NCI-H1092 (cell line): ENCODE measurements at regions not wholly inside any gene's neighbourhood (a gene's known extent, or its start where the extent isn't known, plus 50 kb on each side); places are given as distances from the start of the nearest gene placed in this dataset.

ENCODE experiments used
- DNase-seq: peaks from one replicate; lab custom pipeline; 2025; lab: John Stamatoyannopoulos, UW

DNA sequence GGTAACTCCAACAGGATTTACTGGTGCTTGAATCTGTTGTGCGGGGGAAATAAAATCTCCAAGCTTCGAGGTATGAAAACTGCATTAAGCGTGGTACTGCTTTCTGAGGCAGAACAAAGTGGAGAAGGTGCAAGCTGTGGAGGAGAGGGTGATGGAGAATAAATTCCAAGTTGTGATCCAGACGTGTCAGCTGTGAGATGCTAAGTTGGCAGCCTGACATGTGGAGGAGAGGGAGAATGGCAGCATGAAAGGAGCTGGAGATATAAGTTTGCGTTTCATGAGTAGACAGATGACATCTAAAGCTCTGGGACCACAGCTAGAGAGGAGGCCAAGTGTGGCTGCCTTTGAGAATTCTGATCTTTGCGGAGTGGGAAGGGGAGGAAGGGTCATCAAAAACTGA is 411.8 kb downstream of the FBXO15 start:
- no peak for DNase-seq

DNA sequence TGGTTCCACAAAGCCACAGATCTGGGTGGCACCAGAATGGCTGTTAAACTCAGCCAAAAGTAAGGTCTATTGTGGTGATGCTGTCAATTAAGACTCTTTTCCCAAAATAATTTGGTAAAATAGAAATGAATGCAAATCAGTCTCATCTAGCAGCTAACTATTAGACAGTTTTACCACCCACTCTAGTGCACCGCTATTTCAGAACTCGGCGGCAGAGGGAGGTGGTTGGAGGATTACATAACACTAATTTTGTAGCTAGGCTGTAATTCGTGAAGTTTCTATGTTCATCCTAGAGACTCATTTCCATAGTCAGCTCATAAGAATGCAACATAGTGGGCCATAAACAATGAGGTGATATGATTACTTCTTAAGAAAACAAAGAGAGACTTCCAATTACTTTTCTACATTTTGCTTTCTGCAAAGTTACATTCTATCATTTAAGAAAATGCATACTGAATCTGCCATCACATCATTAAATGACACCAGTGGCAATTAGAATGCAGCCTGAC is 413.8 kb downstream of the FBXO15 start:
- no peak for DNase-seq

DNA sequence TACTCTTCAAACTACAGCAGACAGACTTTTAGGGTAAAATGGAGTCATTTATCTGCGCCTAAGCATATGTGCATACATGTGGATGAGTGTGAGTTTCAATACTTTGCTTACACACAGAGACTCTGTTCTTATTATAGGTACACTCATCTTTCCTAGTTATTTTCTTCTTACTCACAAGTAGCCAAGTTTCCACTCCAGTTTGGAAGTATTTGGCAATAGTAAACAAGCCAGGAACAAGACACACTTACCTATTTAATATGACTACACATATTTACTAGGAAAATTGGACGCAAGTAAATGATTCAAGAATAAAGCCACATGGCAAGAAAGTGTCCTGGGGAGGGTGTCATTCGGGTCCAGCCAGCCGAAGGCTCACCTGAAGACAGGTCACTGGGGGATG is 414.3 kb downstream of the FBXO15 start:
- DNase-seq = no peak

DNA sequence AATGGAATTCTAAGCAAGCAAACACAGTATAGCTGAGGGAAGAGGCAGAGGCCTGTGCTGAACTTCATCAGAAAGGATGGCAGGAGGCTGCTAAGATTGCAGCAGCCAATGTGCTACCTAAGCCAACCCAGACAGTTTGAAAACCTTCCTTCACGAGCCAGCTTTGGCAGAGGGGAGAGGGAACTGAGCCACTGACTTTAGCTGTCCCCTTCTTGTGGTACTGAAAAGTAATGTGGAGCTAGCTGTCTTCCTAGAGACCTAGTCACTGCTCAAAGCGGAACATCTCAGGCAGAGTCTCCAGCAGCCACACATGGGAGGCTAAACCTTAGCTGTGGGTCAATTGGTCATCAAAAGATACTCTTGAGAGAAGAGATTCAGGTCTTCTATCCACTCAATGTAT is 419.0 kb downstream of the FBXO15 start:
- no peak for DNase-seq

DNA sequence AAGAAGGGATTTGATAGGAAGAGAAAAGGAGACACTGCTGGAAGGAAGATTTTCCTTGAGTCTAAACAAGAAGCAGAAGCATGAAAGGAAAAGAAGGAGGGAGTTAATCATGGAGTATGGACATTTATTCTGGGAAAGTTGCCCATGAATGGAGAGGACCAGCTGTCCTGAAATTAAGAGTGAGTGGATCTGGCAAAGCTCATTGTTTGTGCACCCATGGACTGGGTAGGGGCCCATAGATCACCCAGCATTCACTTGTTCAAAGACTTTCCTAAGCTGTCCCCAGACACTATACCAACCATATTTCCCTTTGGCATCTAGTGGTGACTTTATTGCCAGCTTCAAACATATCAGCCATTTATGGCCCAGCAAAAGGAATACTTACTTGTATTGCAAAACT is 422.7 kb downstream of the FBXO15 start:
- peak; percentile 50 for DNase-seq

DNA sequence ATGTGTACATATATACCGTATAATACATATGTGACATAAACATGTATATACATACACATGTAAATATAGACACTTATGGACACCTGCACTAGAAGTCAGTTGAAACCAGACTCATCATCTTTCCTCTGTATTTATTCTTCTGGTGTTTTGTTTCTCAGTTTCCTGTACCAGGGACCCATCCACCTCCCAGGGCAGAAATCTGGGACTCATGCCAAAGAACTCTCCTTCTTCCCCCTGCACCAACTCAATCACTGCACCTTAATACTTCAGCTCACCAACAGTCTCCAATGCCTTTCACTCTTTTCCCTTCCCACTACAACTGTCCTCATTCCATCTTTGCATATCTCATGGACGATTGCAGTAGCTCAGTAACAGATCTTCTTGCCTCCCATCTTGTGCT is 428.0 kb downstream of the FBXO15 start:
- no peak for DNase-seq

DNA sequence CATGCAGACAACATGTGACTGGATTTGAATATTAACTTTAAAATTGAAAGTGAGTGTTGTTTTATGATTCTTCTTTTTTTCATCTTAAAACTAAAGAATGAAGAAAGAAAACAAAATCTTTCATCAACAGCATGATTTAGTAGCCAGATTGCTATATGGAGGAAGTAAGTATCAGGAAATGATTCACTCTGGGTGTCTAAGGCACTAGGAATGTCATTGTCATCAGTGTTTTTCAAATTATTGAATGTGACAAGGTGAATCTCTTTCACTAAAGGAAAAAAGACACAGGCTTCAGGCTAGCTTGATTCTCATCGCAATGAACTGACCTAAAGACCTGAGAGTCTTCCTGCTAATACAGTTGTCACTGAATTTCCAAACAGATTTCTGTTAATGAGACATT is 430.1 kb downstream of the FBXO15 start:
- DNase-seq = no peak

DNA sequence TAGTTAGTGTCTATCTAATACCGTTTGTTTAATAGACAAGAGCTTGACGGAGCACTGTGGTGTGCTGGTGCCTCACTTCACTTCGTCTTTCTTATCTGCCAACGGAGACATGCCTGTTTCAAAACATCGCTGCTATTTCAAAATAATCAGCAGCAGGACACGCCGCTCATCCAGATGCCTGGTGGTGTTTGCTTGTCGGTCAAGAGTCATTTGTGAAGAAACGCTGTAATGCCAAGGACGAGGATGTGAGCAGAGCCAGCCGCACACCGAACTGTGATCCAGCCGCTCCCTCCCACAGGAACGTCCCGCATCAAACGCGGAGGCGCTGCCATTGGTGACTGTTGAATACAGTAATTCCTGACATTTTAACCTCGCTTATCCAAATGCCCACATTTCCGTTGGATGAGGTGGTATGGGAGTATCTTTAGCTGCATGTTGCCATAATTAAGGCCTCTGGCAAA is 432.4 kb downstream of the FBXO15 start:
- DNase-seq = no peak

DNA sequence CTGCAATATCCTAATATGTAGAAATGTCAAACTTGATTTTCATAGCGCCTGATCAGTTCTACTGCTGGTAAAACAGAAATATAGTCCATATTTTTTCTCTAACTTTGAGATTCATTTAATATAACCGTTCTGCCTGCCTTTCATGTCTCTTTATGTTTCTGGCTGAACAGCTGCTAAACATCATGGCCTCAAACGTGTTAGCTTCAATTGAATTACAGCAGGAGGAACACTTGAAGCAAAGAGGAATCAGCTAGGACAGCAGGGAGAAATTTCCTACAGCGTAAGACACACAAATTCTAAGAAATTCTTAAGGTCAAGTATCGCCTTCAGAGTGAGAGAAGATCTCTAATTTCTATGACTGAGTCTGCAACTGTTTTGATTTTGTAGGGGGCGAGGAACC is 433.2 kb downstream of the FBXO15 start:
- DNase-seq = no peak

DNA sequence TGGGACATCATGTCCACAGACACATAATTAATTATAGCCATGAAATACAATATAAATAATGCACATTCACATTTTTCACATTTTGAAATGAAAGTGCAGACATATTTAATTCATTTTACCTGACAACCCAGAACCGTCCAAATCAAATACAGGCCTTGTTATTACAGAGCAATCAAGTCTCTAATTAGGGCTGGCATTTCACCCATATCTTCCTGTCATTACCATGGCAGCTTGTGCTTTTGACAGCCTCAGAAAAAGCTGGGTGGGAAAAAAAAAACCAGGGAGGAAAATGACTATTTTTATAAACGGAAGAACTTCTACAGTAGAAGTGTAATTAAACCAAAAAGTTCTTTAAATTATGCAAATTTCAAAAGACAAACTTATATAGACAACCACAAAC is 436.4 kb downstream of the FBXO15 start:
- DNase-seq = no peak

DNA sequence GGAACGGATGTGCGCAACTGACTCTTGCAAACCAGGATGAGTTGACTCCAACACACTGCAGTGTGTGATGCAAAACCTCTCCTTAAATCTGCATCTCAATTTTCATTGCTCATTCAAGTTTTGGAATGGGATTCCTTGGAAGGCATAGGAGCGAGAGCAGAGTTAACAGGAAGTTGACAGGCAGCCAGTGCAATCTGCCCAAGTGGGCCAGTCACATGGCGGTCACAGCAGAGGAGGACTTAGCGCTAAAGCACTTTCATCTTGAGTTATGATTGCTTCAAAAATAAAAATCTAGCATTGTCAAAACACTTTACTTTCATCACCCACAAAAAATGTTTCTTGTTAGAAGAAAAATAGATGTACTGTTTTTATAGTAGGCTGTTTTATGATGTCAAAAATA is 439.0 kb downstream of the FBXO15 start:
- no peak for DNase-seq

DNA sequence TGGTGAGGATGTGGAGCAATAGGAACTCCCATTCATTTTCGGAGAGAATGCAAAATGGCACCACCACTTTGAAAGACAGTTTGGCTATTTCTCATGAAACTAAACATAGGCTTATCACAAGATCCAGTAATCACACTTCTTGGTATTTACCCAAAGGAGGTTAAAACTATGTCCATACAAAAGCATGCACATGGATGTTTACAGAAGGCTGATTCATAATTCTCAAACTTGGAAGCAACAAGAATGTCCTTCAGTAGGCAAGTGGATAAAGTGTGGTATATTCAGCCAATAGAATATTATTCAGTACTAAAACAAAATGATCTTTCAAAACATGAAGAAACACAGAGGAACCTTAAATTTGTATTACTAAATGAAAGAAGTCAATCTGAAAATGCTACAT is 440.6 kb downstream of the FBXO15 start:
- no peak for DNase-seq

DNA sequence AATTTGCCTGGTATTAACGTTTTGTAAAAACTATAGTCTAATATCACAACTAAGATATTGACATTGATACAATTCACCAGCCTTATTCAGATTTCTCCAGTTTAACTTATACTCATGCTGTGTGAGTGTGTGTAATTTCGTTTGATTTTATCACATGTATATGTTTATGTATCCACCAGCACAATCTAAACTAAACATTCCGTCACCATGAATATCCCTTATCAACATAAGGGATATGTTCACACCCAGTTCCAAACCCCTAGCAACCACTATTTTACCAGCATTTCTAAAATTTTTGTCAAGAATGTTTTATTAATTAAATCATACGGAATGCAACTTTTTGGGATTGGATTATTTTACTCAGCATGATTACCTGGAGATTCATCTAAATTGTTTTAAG is 450.3 kb downstream of the FBXO15 start:
- DNase-seq = no peak

DNA sequence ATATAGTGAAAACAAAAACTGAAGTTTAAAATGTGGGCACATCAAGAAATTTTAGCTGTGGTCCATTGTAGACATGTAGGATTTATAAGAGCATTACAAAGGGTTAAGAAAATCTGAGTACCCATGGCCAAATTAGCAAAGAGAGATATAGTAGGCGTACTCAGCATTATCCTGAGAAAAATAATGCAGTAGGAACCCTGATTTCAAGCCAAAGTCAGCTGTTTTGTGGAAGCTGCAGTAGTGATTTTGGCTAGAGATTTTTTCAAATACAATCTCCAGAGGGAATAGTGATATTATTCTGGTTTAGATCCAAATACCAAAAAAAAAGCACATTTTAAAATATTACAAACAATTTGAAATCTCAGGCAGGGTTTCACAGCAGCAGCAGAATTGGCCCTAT is 450.9 kb downstream of the FBXO15 start:
- no peak for DNase-seq

DNA sequence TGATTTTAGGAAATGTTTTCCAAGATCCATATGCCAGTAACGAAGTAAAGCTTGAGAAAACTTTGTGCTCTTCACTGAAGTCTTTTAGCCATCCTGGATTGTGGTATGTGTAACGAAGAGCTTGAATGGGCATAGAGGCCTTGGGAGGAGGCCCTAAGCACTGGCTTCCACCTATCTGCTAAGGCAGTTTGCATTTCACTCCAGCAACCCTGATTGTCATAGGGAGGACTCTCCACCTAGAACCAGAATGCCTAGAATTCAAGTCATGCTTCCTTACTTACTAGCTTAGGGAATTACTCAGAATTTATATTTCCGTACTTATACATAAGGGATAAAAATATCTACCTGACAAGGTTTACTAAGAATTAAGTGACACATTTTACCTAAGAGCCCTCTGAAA is 451.5 kb downstream of the FBXO15 start:
- DNase-seq = no peak

DNA sequence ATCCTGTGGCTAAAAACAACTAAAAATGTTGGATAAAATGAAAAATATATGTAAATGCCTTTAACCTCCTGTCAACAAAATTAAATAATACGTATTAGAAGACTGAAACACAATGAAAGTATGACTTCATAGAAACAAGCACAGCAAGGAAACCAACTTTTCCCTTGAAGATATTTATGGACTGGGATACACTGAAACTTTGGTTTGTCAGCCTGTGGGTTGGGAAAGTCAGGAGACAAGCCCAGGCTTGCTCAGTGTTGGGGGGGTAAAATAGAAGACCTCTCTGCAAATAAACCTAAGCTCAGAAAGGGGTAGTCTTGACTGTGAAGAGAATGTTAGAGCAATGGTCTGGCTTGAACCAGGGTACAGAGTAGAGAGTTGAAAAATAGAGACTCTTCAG is 454.5 kb downstream of the FBXO15 start:
- DNase-seq = no peak

DNA sequence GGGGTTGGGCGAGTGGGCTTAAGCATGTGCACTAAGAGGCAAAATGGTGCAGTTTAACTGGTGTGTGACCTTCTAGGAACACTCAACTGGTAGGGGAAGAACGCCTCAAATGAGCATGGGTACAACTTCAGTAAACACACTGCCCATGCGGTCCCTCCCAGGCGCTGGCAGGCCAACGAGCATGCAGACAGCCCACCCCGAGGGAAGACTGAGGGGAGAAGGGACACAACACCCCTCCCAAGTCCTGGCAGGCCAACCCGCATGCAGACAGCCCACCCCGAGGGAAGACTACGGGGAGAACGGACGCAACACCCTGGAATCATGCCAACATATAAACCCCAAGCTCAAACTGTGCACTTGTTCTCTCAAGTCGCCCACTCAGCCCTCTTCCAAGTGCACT is 456.0 kb downstream of the FBXO15 start:
- DNase-seq = no peak

DNA sequence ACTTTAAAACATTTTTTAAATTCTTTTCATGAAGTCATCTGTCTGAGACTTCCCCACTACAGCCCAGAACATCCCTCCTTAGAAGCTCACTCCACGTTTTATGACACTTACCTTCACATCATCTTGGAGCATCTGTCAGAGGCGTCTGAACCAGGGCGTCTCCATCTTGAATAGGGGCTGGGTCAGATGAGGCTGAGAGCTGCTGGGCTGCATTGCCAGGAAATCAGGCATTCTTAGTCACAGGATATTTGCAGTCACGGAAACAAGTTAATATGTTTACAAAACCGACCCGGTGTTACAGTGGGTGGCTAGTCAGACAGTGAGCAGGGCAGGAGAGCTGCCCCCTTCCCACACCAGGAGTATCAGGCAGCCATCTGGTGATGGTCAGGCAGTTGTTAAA is 456.5 kb downstream of the FBXO15 start:
- no peak for DNase-seq

DNA sequence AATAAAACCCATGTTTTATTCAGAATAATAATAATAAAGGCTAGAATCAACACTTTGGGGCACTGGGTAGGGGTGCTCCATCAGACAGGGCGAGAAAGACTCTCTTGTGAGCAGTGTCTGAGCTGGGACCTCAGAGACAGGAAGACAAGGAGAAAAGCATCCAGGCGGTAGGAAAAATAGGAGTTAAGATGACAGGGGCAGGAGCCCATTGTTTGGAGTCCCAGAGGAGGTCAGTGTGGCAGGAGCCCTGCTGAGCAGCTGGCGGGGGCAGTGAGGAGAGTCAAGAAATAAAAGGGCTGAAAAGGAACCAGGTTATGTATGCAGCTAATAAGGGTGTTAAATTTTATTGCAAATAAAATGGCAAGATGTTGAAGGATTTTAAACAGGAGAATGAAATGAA is 457.4 kb downstream of the FBXO15 start:
- no peak for DNase-seq

DNA sequence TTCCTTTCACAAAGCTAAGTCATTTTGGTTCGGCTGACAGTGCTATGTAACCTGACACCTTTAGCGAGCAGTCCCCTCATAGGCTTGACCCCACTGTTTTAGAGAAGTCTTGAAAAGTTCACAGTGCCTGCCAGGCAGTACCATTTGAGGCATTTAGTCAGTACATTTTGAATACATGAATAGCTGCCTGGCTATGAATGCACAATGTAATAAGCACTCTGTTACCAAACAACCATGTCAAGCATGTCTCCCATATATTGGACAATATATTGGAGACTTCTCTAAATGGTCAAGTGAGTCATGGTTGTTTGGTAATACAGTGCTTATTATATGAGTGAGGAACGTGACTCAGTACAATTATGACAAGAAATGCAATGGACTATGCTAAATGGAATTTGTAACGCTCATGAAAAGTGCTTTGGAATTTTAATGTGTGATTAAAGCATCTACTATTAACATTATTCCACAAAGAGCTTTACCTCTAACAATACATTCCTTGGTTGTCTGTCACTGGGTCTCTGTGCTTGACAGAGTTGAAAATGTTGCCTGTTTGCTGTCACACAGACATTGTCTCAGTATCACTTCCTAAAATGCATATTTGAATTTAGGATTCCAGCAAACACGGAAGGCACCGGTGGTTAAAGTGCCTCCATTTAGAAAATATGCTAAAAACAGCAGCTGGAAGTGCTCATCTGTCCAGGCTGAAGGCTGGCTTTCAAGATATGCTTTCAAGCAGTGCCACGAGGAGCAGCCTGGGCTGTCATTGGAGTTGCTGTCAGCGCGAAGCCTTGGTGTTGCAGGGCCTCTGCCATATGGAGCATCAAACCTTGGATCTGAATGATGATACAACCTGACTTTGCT is 458.6 kb downstream of the FBXO15 start:
- DNase-seq = no peak

DNA sequence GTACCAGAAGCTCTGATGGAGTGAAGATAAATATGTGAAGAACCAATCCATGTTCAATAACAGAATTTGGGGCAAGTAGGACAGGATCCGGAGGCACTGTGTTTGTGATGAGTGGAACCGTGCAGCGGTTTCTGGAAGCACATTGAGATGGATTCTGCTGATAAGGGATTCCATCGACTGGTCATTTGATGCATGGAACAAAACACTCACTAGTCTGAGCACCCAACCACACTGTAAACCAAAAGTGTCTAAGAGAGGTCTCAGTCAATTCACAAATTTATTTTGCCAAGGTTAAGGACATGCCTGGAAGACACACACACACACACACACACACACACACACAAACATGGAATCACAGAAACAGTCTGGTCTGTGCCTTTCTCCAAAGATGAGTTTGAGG is 459.5 kb downstream of the FBXO15 start:
- DNase-seq = no peak

DNA sequence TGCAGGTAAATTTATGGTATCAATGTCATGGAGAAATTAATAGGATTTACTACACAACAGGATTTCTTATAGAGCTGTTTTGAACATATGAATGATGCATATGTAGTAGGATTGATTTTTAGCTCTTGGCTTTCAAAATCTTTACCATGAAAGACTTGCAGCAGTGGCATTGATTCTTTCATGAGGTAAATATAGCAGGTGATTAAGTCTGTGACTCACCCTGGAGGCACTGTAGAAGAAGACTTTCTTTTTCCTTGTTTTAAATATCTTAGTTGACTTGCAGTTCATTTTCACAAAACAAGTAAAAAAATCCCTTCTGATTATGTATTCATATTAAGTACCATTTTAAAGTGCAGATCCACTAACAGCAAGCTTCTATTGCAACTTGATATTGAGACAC is 463.0 kb downstream of the FBXO15 start:
- DNase-seq = no peak

DNA sequence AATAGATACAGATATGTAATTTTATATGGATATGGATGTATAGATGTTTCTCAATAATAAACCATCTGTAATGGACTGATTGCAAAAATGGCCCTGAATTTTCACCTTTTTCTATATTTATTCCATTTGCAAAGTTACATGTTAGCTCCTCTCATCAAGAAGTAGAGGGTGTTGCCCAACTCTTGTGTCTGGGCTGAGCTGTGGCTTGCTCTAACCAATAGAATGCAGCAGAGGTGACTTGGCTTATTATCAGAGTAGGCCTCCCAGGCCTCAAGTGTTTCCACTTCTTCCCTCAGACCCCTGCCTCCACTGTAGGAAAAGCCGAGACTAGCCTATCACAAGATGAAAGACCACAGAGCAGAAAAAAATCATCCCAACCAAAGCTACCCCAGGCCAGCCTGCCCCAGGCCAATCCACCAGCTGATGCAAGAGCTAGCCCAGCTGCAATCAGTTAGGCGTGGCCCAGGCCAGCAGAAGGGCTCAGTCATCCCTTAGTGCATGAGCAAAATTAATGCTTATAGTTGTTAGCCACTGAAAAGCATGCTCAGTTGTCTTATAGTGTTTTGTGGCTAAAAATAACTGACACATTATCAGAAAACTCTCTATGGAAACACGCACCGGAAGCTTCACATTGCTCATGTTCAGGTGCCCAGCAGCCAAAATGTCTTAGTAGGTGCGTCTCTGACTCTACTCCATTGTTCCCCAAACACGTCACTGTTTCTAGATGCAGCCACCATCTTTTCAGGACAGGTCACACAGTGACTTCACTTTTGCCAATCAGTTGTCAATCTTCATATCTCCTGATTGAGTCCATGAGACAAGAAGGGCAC is 464.0 kb downstream of the FBXO15 start:
- no peak for DNase-seq
